ENCODE measurements at regions not wholly inside any gene's neighbourhood (a gene's known extent, or its start where the extent isn't known, plus 50 kb on each side); places are given as distances from the start of the nearest gene placed in this dataset.
"Not testable (repeated sequence)": the region's sequence is repeated elsewhere in the genome, so short reads cannot be mapped to it uniquely, and the experiment has no call there.

GRCh38 chr9:117938896-117939295 is 234.7 kb downstream of the TLR4 start:
- H3K4me1 ChIP-seq (ENCODE audit: insufficient read depth, low read length, poor library complexity, severe bottlenecking), result no peaks in the 10 kb centered on the region
- no peaks in the 10 kb centered on the region for H3F3A ChIP-seq (ENCODE audit: low read depth)
- no peaks in the 10 kb centered on the region for H3K27me3 ChIP-seq (ENCODE audit: insufficient read depth, low read length, poor library complexity, severe bottlenecking)
- no peaks in the 10 kb centered on the region for H3K36me3 ChIP-seq (ENCODE audit: insufficient read depth, low read length)
- no peaks in the 10 kb centered on the region for H3K79me2 ChIP-seq (ENCODE audit: insufficient read depth, low read length)
- no peak overlapping the region for H3K4me2 ChIP-seq (ENCODE audit: low read depth, low read length, poor library complexity, severe bottlenecking)
- H4K20me1 ChIP-seq (ENCODE audit: insufficient read depth, low read length, poor library complexity, severe bottlenecking), result no peaks in the 10 kb centered on the region
- TF ChIP-seq CTCF (conservative IDR thresholded peaks at IDR 0.05; ENCODE audit: low read length), result no peak
- TF ChIP-seq EZH2phosphoT487 (IDR thresholded peaks at IDR 0.05; ENCODE audit: borderline replicate concordance), result no peak
- no peak overlapping the region for H3K9ac ChIP-seq (ENCODE audit: low read depth, low read length, poor library complexity, severe bottlenecking)
- no peaks in the 10 kb centered on the region for H3K9me3 ChIP-seq (ENCODE audit: insufficient read depth, low read depth, low read length)
- no peak overlapping the region for H3K4me3 ChIP-seq (ENCODE audit: low read length, poor library complexity, severe bottlenecking)
- H2AFZ ChIP-seq (ENCODE audit: low read length), result no peak overlapping the region
- H3K9me2 ChIP-seq (replicated peaks; ENCODE audit: low read depth, low read length), result no peaks in the 10 kb centered on the region

DNA sequence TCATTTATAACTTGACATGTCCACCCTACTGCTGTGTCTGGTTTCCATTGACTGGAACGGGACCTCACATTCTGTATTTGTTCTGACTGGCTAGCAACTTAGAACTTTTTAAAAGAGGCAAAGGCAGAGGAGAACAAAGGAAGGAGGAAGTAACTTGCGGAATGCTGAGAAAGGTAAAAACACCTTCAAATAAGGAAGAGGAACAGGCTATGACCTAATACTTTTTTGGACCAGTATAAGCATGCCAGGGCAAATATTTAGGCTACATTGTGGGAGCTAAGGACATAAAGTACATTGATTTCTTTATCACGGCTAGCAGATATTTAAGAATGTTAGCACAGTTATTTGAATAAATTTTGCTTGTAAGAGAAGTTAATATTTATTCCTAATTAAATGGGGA is 240.5 kb downstream of the TLR4 start:
- H2AFZ ChIP-seq (ENCODE audit: low read length); H3K9ac ChIP-seq (ENCODE audit: low read depth, low read length, poor library complexity, severe bottlenecking); H3F3A ChIP-seq (ENCODE audit: low read depth); H3K4me1 ChIP-seq (ENCODE audit: insufficient read depth, low read length, poor library complexity, severe bottlenecking); H3K79me2 ChIP-seq (ENCODE audit: insufficient read depth, low read length); H3K4me3 ChIP-seq (ENCODE audit: low read length, poor library complexity, severe bottlenecking); H3K4me2 ChIP-seq (ENCODE audit: low read depth, low read length, poor library complexity, severe bottlenecking); H3K36me3 ChIP-seq (ENCODE audit: insufficient read depth, low read length); H3K27me3 ChIP-seq (ENCODE audit: insufficient read depth, low read length, poor library complexity, severe bottlenecking); H3K9me3 ChIP-seq (ENCODE audit: insufficient read depth, low read depth, low read length); H3K9me2 ChIP-seq (replicated peaks; ENCODE audit: low read depth, low read length); H4K20me1 ChIP-seq (ENCODE audit: insufficient read depth, low read length, poor library complexity, severe bottlenecking): not testable (repeated sequence)

DNA sequence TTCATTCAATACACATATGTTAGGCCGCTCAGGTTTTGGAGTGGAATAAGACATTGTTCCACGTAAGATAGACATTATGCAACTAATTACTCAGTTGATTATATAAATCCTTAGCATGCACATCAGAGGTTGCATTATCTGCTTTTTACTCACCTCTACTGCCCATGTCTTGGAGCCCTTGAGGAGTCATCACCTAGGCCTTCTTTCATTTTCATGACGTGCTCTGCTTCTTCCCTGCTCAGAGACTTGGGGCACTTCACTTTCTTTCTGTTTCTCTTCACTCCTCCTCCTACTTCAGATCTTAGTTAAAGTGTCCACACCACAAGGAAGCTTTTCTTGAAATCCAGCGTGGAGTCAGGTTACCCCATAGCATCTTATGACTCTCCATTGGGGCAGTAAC is 241.1 kb downstream of the TLR4 start:
- H3K9me3 ChIP-seq (ENCODE audit: insufficient read depth, low read depth, low read length), result no peaks in the 10 kb centered on the region
- H3K27me3 ChIP-seq (ENCODE audit: insufficient read depth, low read length, poor library complexity, severe bottlenecking), result no peaks in the 10 kb centered on the region
- no peaks in the 10 kb centered on the region for H3K36me3 ChIP-seq (ENCODE audit: insufficient read depth, low read length)
- no peak overlapping the region for H3K4me3 ChIP-seq (ENCODE audit: low read length, poor library complexity, severe bottlenecking)
- H3F3A ChIP-seq (ENCODE audit: low read depth), result no peaks in the 10 kb centered on the region
- no peak overlapping the region for H3K9ac ChIP-seq (ENCODE audit: low read depth, low read length, poor library complexity, severe bottlenecking)
- no peaks in the 10 kb centered on the region for H3K4me1 ChIP-seq (ENCODE audit: insufficient read depth, low read length, poor library complexity, severe bottlenecking)
- TF ChIP-seq CTCF (conservative IDR thresholded peaks at IDR 0.05; ENCODE audit: low read length) (no peak), EZH2phosphoT487 (IDR thresholded peaks at IDR 0.05; ENCODE audit: borderline replicate concordance) (no peak)
- H3K9me2 ChIP-seq (replicated peaks; ENCODE audit: low read depth, low read length), result no peaks in the 10 kb centered on the region
- H2AFZ ChIP-seq (ENCODE audit: low read length), result no peak overlapping the region
- H4K20me1 ChIP-seq (ENCODE audit: insufficient read depth, low read length, poor library complexity, severe bottlenecking), result no peaks in the 10 kb centered on the region
- no peaks in the 10 kb centered on the region for H3K79me2 ChIP-seq (ENCODE audit: insufficient read depth, low read length)
- H3K4me2 ChIP-seq (ENCODE audit: low read depth, low read length, poor library complexity, severe bottlenecking), result no peak overlapping the region

DNA sequence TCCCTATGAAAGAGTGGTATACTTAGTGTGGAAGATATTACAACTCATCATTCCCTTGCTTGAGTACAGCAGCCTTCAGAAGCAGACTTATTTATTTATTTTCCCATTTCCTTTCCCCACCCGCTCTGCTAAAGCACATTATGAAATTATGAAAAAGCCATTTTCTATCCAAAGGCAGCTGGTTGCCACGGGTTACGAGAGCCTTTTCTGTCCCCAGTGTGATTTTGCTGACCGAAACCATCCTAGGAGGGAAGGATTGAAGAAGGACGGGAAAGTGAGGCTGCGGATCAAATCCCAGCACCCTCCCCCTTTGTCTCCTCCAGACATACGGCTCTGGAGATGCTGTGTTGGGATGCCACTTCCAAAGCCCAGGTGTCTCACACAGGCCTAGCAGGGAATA is 246.9 kb downstream of the TLR4 start:
- H3K36me3 ChIP-seq (ENCODE audit: insufficient read depth, low read length), result no peaks in the 10 kb centered on the region
- H3K4me1 ChIP-seq (ENCODE audit: insufficient read depth, low read length, poor library complexity, severe bottlenecking), result no peaks in the 10 kb centered on the region
- no peaks in the 10 kb centered on the region for H4K20me1 ChIP-seq (ENCODE audit: insufficient read depth, low read length, poor library complexity, severe bottlenecking)
- H3K9ac ChIP-seq (ENCODE audit: low read depth, low read length, poor library complexity, severe bottlenecking), result no peak overlapping the region
- H3K4me3 ChIP-seq (ENCODE audit: low read length, poor library complexity, severe bottlenecking), result no peak overlapping the region
- H3F3A ChIP-seq (ENCODE audit: low read depth), result no peaks in the 10 kb centered on the region
- no peak for TF ChIP-seq EZH2phosphoT487 (IDR thresholded peaks at IDR 0.05; ENCODE audit: borderline replicate concordance)
- TF ChIP-seq CTCF (conservative IDR thresholded peaks at IDR 0.05; ENCODE audit: low read length), result no peak
- H3K9me3 ChIP-seq (ENCODE audit: insufficient read depth, low read depth, low read length), result no peaks in the 10 kb centered on the region
- no peaks in the 10 kb centered on the region for H3K9me2 ChIP-seq (replicated peaks; ENCODE audit: low read depth, low read length)
- H3K27me3 ChIP-seq (ENCODE audit: insufficient read depth, low read length, poor library complexity, severe bottlenecking), result no peaks in the 10 kb centered on the region
- no peak overlapping the region for H2AFZ ChIP-seq (ENCODE audit: low read length)
- H3K79me2 ChIP-seq (ENCODE audit: insufficient read depth, low read length), result no peaks in the 10 kb centered on the region
- H3K4me2 ChIP-seq (ENCODE audit: low read depth, low read length, poor library complexity, severe bottlenecking), result no peak overlapping the region
